Endothelial cell of umbilical vein (primary cell): ENCODE measurements at regions not wholly inside any gene's neighbourhood (a gene's known extent, or its start where the extent isn't known, plus 50 kb on each side); places are given as distances from the start of the nearest gene placed in this dataset.

ENCODE experiments used
- BruUV-seq: library from RNA; stranded (reverse); fragments of 400-500 nt; replicated peaks from 2 replicates; lab custom pipeline; 2021; lab: Mats Ljungman, UMichigan
- CTCF ChIA-PET: fragments of 300-600, 350-600 bp; sonication (Branson Sonifier 250); formaldehyde crosslinking; loops from one replicate; lab custom pipeline; 2021; ENCODE audit warnings: antibody characterized with exemption, inconsistent platforms; lab: Charles Lee
- POLR2A ChIA-PET: fragments of 300-600, 350-600 bp; sonication (Branson Sonifier 250); formaldehyde crosslinking; loops from one replicate; lab custom pipeline; 2021; ENCODE audit warnings: antibody characterized with exemption, inconsistent platforms; lab: Charles Lee
- DNase-seq: peaks from one replicate; pipeline ENCODE4 v3.0.0-alpha.2; 2011; ENCODE audit warnings: low read depth, low spot score
- FAIRE-seq: peaks from 2 replicates; lab custom pipeline; 2011; peaks lifted over from hg19 to GRCh38; lab: Jason Lieb, UNC
- H2AFZ ChIP-seq: 2 replicates; pipeline ENCODE4 v1.6.0; 2012; ENCODE audit warnings: low read depth, low read length, control low read depth, inconsistent platforms
- H3K27ac ChIP-seq: 2 replicates; pipeline ENCODE4 v1.5.1; 2011; ENCODE audit warnings: low read depth, mild to moderate bottlenecking, control low read depth, low read length, moderate library complexity; ENCODE audit not compliant: insufficient read depth
- H3K27me3 ChIP-seq, 2 experiments: 2 replicates each; pipeline versions ENCODE4 v1.6.0 to v1.6.1; 2011; ENCODE audit warnings: low read length in 2 of 2, mixed read lengths in 1 of 2; ENCODE audit not compliant: control insufficient read depth in 2 of 2, insufficient read depth in 2 of 2
- H3K36me3 ChIP-seq, 2 experiments: 2 replicates in 1 of 2; 3 replicates in 1 of 2; pipeline ENCODE4 v1.5.1; 2011; ENCODE audit warnings: low read length in 2 of 2, mild to moderate bottlenecking in 1 of 2, moderate library complexity in 1 of 2; ENCODE audit not compliant: control insufficient read depth in 2 of 2, insufficient read depth in 2 of 2; ENCODE audit errors: extremely low read depth in 1 of 2
- H3K4me1 ChIP-seq: 3 replicates; pipeline ENCODE4 v1.5.1; 2011; ENCODE audit warnings: mild to moderate bottlenecking, low read length; ENCODE audit not compliant: control insufficient read depth, insufficient read depth; ENCODE audit errors: extremely low read depth
- H3K4me2 ChIP-seq: 2 replicates; pipeline ENCODE4 v1.6.1; 2011; ENCODE audit warnings: low read length, control low read depth, mixed read lengths; ENCODE audit not compliant: insufficient read depth
- H3K4me3 ChIP-seq, 3 experiments: fragments of 200-600 bp in 1 of 3; sonication (generic), shearing (Covaris generic) in 1 of 3; replicated peaks in 1 of 3; 2 replicates each; pipeline ENCODE4 v1.5.1; 2011 to 2016; ENCODE audit warnings: control low read depth in 3 of 3, low read length in 3 of 3, mild to moderate bottlenecking in 2 of 3, inconsistent platforms in 1 of 3, low read depth in 1 of 3, moderate library complexity in 1 of 3; ENCODE audit not compliant: insufficient read depth in 1 of 3
- H3K79me2 ChIP-seq: 2 replicates; pipeline ENCODE4 v1.6.0; 2012; ENCODE audit warnings: low read length, inconsistent platforms; ENCODE audit not compliant: control insufficient read depth, insufficient read depth
- H3K9ac ChIP-seq: replicated peaks from 2 replicates; pipeline ENCODE3; 2011; ENCODE audit warnings: low read length, control low read depth; ENCODE audit not compliant: insufficient read depth; ENCODE audit errors: extremely low read depth
- H3K9me1 ChIP-seq: replicated peaks from 3 replicates; pipeline ENCODE4 v1.6.0; 2011; ENCODE audit warnings: mild to moderate bottlenecking, low read length; ENCODE audit not compliant: control insufficient read depth, insufficient read depth; ENCODE audit errors: extremely low read depth
- H3K9me3 ChIP-seq: replicated peaks from 2 replicates; pipeline ENCODE4 v1.5.1; 2012; ENCODE audit warnings: low read length, inconsistent platforms; ENCODE audit not compliant: control insufficient read depth, insufficient read depth
- H4K20me1 ChIP-seq: replicated peaks from 2 replicates; pipeline ENCODE3; 2011; ENCODE audit warnings: mild to moderate bottlenecking, low read length; ENCODE audit not compliant: control insufficient read depth, insufficient read depth; ENCODE audit errors: extremely low read depth
- CTCF ChIP-seq, 2 donors: IDR thresholded peaks; 1 replicate in 1 of 2; 2 replicates in 1 of 2; pipeline ENCODE4 v1.5.1; 2011; ENCODE audit warnings: low read length in 2 of 2, mild to moderate bottlenecking in 2 of 2, moderate library complexity in 2 of 2, control low read depth in 1 of 2, inconsistent platforms in 1 of 2, low read depth in 1 of 2; ENCODE audit not compliant: insufficient read depth in 1 of 2; ENCODE audit errors: extremely low read depth in 1 of 2
- EZH2 ChIP-seq: IDR thresholded peaks from 2 replicates; pipeline ENCODE4 v1.6.1; 2012; ENCODE audit warnings: borderline replicate concordance, low read depth, mild to moderate bottlenecking, moderate library complexity, low read length, inconsistent platforms; ENCODE audit not compliant: severe bottlenecking
- FOS ChIP-seq: IDR thresholded peaks from 2 replicates; pipeline ENCODE4 v1.6.1; 2011; ENCODE audit warnings: mild to moderate bottlenecking, low read length, moderate library complexity, borderline replicate concordance; ENCODE audit not compliant: insufficient read depth
- GATA2 ChIP-seq: IDR thresholded peaks from 2 replicates; pipeline ENCODE4 v1.7.0; 2011; ENCODE audit warnings: low read depth, mild to moderate bottlenecking, moderate library complexity, mixed read lengths, low read length; ENCODE audit not compliant: insufficient read length, insufficient read depth
- JUN ChIP-seq: IDR thresholded peaks from 2 replicates; pipeline ENCODE4 v1.6.1; 2011; ENCODE audit warnings: borderline replicate concordance, low read depth; ENCODE audit not compliant: insufficient read length, insufficient read depth
- MAX ChIP-seq: IDR thresholded peaks from 2 replicates; pipeline ENCODE4 v1.6.1; 2011; ENCODE audit not compliant: insufficient read depth, insufficient read length
- MYC ChIP-seq: IDR thresholded peaks from one replicate; pipeline ENCODE4 v1.6.1; 2011; ENCODE audit warnings: mild to moderate bottlenecking, low read depth, low read length
- POLR2A ChIP-seq: IDR thresholded peaks from 2 replicates; pipeline ENCODE4 v1.6.1; 2012; ENCODE audit warnings: low read depth, mild to moderate bottlenecking, control low read depth, low read length
- POLR2AphosphoS5 ChIP-seq: IDR thresholded peaks from 2 replicates; pipeline ENCODE4 v1.6.1; 2012; ENCODE audit warnings: low read depth, mild to moderate bottlenecking, control low read depth, low read length, moderate library complexity; ENCODE audit not compliant: insufficient read depth
- dilution Hi-C: fragments of 300-500 bp; cut with MboI; formaldehyde crosslinking; loops from one replicate; pipeline ENCODE4 v1.15.0; 2019; ENCODE audit warnings: low sequenced_read_pairs; ENCODE audit not compliant: extremely low pct_ligation_motif_present
- intact Hi-C: fragments of 100-400 bp; cut with micrococcal nuclease; formaldehyde crosslinking; loops from one replicate; pipeline ENCODE4 v1.10.0; 2022

- no peaks in the 10 kb centered on the region for H3K9me3 ChIP-seq
- no peak overlapping the region for H2AFZ ChIP-seq
- ChIA-PET POLR2A (no interaction called here), CTCF (no interaction called here)
- FAIRE-seq: no peak
- no peaks in the 10 kb centered on the region for H4K20me1 ChIP-seq
- H3K4me1 ChIP-seq: no peaks in the 10 kb centered on the region
- no peak overlapping the region for H3K9ac ChIP-seq
- intact Hi-C loops (no loop called here), dilution Hi-C loops (no loop called here)
- no peak overlapping the region for H3K4me3 ChIP-seq
- no peak overlapping the region for H3K27ac ChIP-seq
- no peak for DNase-seq
- no TSS peak for BruUV-seq
- no peak for TF ChIP-seq POLR2A
- no peak for TF ChIP-seq GATA2
- TF ChIP-seq POLR2AphosphoS5: no peak
- TF ChIP-seq MYC: no peak
- no peaks in the 10 kb centered on the region for H3K27me3 ChIP-seq
- H3K79me2 ChIP-seq: no peaks in the 10 kb centered on the region
- no peaks in the 10 kb centered on the region for H3K36me3 ChIP-seq
- no peak overlapping the region for H3K4me2 ChIP-seq
- H3K9me1 ChIP-seq: no peaks in the 10 kb centered on the region
These were observed 155.8 kb downstream of the URI1 start for GRCh38 chr19:30097746-30098280.

- Histone ChIP-seq H2AFZ (no peak overlapping the region), H3K27ac (no peak overlapping the region), H3K4me2 (no peak overlapping the region), H3K4me3 (no peak overlapping the region), H4K20me1 (no peaks in the 10 kb centered on the region), H3K36me3 (no peaks in the 10 kb centered on the region), H3K27me3 (no peaks in the 10 kb centered on the region), H3K9me3 (peaks cover 4% of the 10 kb centered on the region), H3K4me1 (no peaks in the 10 kb centered on the region), H3K9ac (no peak overlapping the region), H3K79me2 (no peaks in the 10 kb centered on the region), H3K9me1 (no peaks in the 10 kb centered on the region)
- intact Hi-C loops (no loop called here), dilution Hi-C loops (no loop called here)
- POLR2A ChIA-PET: no interaction called here
- DNase-seq (no peak), FAIRE-seq (no peak)
- CTCF ChIA-PET: no interaction called here
- TF ChIP-seq JUN: no peak
- TF ChIP-seq POLR2A: no peak
- TF ChIP-seq MAX: no peak
- TF ChIP-seq CTCF (IDR thresholded peaks at IDR 0.05; ENCODE audit: extremely low read depth in 1 of 2, insufficient read depth in 1 of 2, low read depth in 1 of 2, low read length in 2 of 2): no peak
- TF ChIP-seq POLR2AphosphoS5: no peak
- no peak for TF ChIP-seq FOS
- TF ChIP-seq GATA2: no peak
- no peak for TF ChIP-seq MYC
- TF ChIP-seq EZH2: no peak
- no TSS peak for BruUV-seq
These were observed 160.2 kb downstream of the URI1 start for GRCh38 chr19:30102239-30102638.
